K562 (cell line): ENCODE measurements at regions not wholly inside any gene's neighbourhood (a gene's known extent, or its start where the extent isn't known, plus 50 kb on each side); places are given as distances from the start of the nearest gene placed in this dataset.
A peak's percentile ranks its signal among the peaks of the same experiment; 100 is the strongest.
"Not testable (repeated sequence)": the region's sequence is repeated elsewhere in the genome, so short reads cannot be mapped to it uniquely, and the experiment has no call there.

Experiments
- ATAC-seq: fragments of 200-7000 bp; cut with Tn5 transposase; 3 replicates; pipeline ENCODE4 v1.9.1; 2020; ENCODE audit warnings: moderate library complexity
- BruUV-seq: library from RNA; stranded (reverse); fragments of 400-500 nt; replicated peaks from 2 replicates; lab custom pipeline; 2021; lab: Mats Ljungman, UMichigan
- CTCF ChIA-PET: fragments of 300-600 bp; formaldehyde crosslinking; extraction: SDS; loops from one replicate; lab custom pipeline; 2021; ENCODE audit warnings: low intra/inter-chr PET ratio; lab: Yijun Ruan, JAX
- POLR2A ChIA-PET: fragments of 300-600, 350-650 bp; sonication (Branson Sonifier 250); formaldehyde crosslinking; extraction: SDS; loops from one replicate; lab custom pipeline; 2021; ENCODE audit warnings: antibody characterized with exemption, inconsistent platforms; lab: Yijun Ruan, JAX
- DNase-seq, 4 experiments: peaks; one replicate each; pipeline versions ENCODE4 v3.0.0 to v3.0.0-alpha.2; 2011 to 2018; ENCODE audit warnings: low spot score in 3 of 4, mixed read lengths in 3 of 4; ENCODE audit errors: extremely low read depth in 1 of 4
- FAIRE-seq: peaks from 2 replicates; lab custom pipeline; 2011; peaks lifted over from hg19 to GRCh38; lab: Jason Lieb, UNC
- H2AFZ ChIP-seq: 2 replicates; pipeline ENCODE4 v1.6.0; 2011; ENCODE audit warnings: low read depth, low read length, control low read depth, inconsistent platforms
- H3K27ac ChIP-seq: fragments of 200-600 bp; 3 replicates; pipeline ENCODE4 v1.8.0; 2011; ENCODE audit warnings: low read depth, mild to moderate bottlenecking, control low read depth, inconsistent platforms, low read length, moderate library complexity, mixed read lengths; ENCODE audit errors: extremely low read depth
- H3K27me3 ChIP-seq, 2 experiments: fragments of 300-600 bp in 1 of 2; 2 replicates in 1 of 2; 3 replicates in 1 of 2; pipeline versions ENCODE4 v1.6.0 to v1.8.0; 2011; ENCODE audit warnings: inconsistent platforms in 2 of 2, low read length in 2 of 2, mild to moderate bottlenecking in 1 of 2, mixed read lengths in 1 of 2, moderate library complexity in 1 of 2; ENCODE audit not compliant: control insufficient read depth in 2 of 2, insufficient read depth in 2 of 2
- H3K36me3 ChIP-seq: fragments of 300-600 bp; 3 replicates; pipeline ENCODE4 v1.8.0; 2011; ENCODE audit warnings: mild to moderate bottlenecking, low read length, inconsistent platforms; ENCODE audit not compliant: control insufficient read depth, insufficient read depth
- H3K4me1 ChIP-seq, 2 experiments: fragments of 200-600 bp in 1 of 2; replicated peaks in 1 of 2; 2 replicates in 1 of 2; 3 replicates in 1 of 2; pipeline versions ENCODE4 v1.5.1 to v1.8.0; 2011; ENCODE audit warnings: inconsistent platforms in 2 of 2, low read length in 2 of 2, mild to moderate bottlenecking in 1 of 2, mixed read lengths in 1 of 2, moderate library complexity in 1 of 2; ENCODE audit not compliant: control insufficient read depth in 2 of 2, insufficient read depth in 2 of 2
- H3K4me2 ChIP-seq: 2 replicates; pipeline ENCODE4 v1.6.1; 2011; ENCODE audit warnings: low read length, control low read depth, inconsistent platforms, mixed read lengths; ENCODE audit not compliant: insufficient read depth
- H3K4me3 ChIP-seq: fragments of 200-600 bp; sonication (generic), shearing (Covaris generic); 2 replicates; pipeline ENCODE4 v1.5.1; 2016; ENCODE audit warnings: control low read depth, inconsistent platforms
- H3K79me2 ChIP-seq: fragments of 200-600 bp; 3 replicates; pipeline ENCODE4 v1.8.0; 2011; ENCODE audit warnings: low read length, inconsistent platforms; ENCODE audit not compliant: control insufficient read depth, insufficient read depth
- H3K9ac ChIP-seq, 2 experiments: 2 replicates each; pipeline versions ENCODE4 v1.6.0 to v1.6.1; 2011; ENCODE audit warnings: low read depth in 2 of 2, low read length in 2 of 2, control low read depth in 1 of 2, inconsistent platforms in 1 of 2, mild to moderate bottlenecking in 1 of 2, mixed read lengths in 1 of 2; ENCODE audit not compliant: insufficient read depth in 1 of 2
- H3K9me1 ChIP-seq: one replicate; pipeline ENCODE4 v1.6.0; 2011; ENCODE audit warnings: inconsistent platforms, mild to moderate bottlenecking, low read length, moderate library complexity; ENCODE audit not compliant: control insufficient read depth, insufficient read depth
- H3K9me3 ChIP-seq: replicated peaks from 2 replicates; pipeline ENCODE4 v1.5.1; 2011; ENCODE audit warnings: low read depth, low read length, inconsistent platforms; ENCODE audit not compliant: control insufficient read depth, insufficient read depth
- H4K20me1 ChIP-seq: replicated peaks from 2 replicates; pipeline ENCODE4 v1.6.1; 2011; ENCODE audit warnings: low read length, inconsistent platforms, mixed read lengths; ENCODE audit not compliant: control insufficient read depth, insufficient read depth
- MEIS2 ChIP-seq: fragments of 450-650 bp; IDR thresholded peaks from 2 replicates; pipeline ENCODE4 v1.6.1; 2014; ENCODE audit warnings: mild to moderate bottlenecking; ENCODE audit not compliant: partially characterized antibody
- SOX6 ChIP-seq: fragments of 450-650 bp; IDR thresholded peaks from 2 replicates; pipeline ENCODE4 v1.6.1; 2014; ENCODE audit warnings: mild to moderate bottlenecking
- ZNF384 ChIP-seq: IDR thresholded peaks from 2 replicates; pipeline ENCODE4 v1.6.1; 2012; ENCODE audit warnings: low read depth, low read length, improper control_type of control experiment
- WGBS: fragments of 100-300 bp; shearing (Covaris generic); methylation state at CpG from one replicate; pipeline ENCODE4 v1.1.6; 2016; ENCODE audit warnings: low coverage, mixed read lengths; ENCODE audit not compliant: insufficient coverage; ENCODE audit errors: missing lambda C conversion rate; 5-methylcytosine and 5-hydroxymethylcytosine counted together
- in situ Hi-C: fragments of 300-500 bp; cut with MboI; formaldehyde crosslinking; loops from 4 replicates; pipeline ENCODE4 v1.15.0; 2018; ENCODE audit warnings: inconsistent platforms, mixed read lengths
- intact Hi-C: fragments of 100-400 bp; cut with micrococcal nuclease; formaldehyde crosslinking; loops from 2 replicates; pipeline ENCODE4 v1.14.2; 2022
- TF ChIP-seq, protein P1 (sequence below), 2 experiments: IDR thresholded peaks in 1 of 2; conservative IDR thresholded peaks in 1 of 2; 2 replicates each; pipeline ENCODE4 v1.6.1; 2016; ENCODE audit warnings: low read depth in 2 of 2, mild to moderate bottlenecking in 1 of 2, missing compliant biosample characterization in 1 of 2, missing genetic modification characterization in 1 of 2, moderate library complexity in 1 of 2
- TF ChIP-seq, protein P2 (sequence below): fragments of 450-650 bp; IDR thresholded peaks from 2 replicates; pipeline ENCODE4 v1.6.1; 2016

DNA sequence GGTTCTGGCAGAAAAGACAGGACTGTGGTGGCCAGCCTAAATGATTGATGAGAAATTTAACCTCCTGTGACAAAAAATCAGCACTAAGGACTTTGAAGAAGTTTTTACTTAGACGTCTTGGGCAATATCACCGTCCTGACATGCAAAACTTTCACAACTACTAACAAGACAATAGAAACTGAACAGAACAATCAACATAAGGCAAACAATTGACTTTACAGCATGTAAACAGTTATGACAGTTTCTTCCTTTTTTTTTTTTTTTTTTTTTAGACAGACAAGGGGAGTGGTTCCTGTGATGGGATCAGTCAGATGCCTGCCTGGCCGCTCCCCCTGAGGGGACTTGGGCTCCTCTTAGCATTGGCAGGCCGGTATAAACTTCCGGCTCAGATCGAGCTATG lies 100.8 kb downstream of the ALG1L2 start:
- POLR2A ChIA-PET, H3K4me3 ChIP-seq, H3K4me1 ChIP-seq, H3K36me3 ChIP-seq, DNase-seq, H3K79me2 ChIP-seq, CTCF ChIA-PET, H3K27me3 ChIP-seq, in situ Hi-C loops, H3K9me1 ChIP-seq, FAIRE-seq, intact Hi-C loops, H2AFZ ChIP-seq, ATAC-seq, H3K9me3 ChIP-seq, BruUV-seq, H4K20me1 ChIP-seq: not testable (repeated sequence)
- peak overlapping the region in 1 of 2 experiments; percentile 78; a peak in 1 of 4 replicates for H3K9ac ChIP-seq
- H3K4me2 ChIP-seq: peak overlapping the region; percentile 80; the same call in 1 of the 2 replicates
- 3% methylated on average over 6 of the region's 6 CpGs for WGBS
- H3K27ac ChIP-seq: peak overlapping the region; percentile 82; the same call in 1 of the 3 replicates
- TF ChIP-seq MEIS2 (peak; percentile 49), SOX6 (peak; percentile 55), ZNF384 (peak; percentile 41; the same call in 1 of the 2 replicates)
- TF ChIP-seq, protein P1, sequence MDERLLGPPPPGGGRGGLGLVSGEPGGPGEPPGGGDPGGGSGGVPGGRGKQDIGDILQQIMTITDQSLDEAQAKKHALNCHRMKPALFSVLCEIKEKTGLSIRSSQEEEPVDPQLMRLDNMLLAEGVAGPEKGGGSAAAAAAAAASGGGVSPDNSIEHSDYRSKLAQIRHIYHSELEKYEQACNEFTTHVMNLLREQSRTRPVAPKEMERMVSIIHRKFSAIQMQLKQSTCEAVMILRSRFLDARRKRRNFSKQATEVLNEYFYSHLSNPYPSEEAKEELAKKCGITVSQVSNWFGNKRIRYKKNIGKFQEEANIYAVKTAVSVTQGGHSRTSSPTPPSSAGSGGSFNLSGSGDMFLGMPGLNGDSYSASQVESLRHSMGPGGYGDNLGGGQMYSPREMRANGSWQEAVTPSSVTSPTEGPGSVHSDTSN (CRISPR knock-in tag; IDR thresholded peaks at IDR 0.05; ENCODE audit: low read depth): not testable (repeated sequence)
- TF ChIP-seq, protein P1 (tag; conservative IDR thresholded peaks at IDR 0.05; ENCODE audit: low read depth): 0 out of 2 replicates have a peak, but pooled peaks have one; percentile 42
- TF ChIP-seq, protein P2, sequence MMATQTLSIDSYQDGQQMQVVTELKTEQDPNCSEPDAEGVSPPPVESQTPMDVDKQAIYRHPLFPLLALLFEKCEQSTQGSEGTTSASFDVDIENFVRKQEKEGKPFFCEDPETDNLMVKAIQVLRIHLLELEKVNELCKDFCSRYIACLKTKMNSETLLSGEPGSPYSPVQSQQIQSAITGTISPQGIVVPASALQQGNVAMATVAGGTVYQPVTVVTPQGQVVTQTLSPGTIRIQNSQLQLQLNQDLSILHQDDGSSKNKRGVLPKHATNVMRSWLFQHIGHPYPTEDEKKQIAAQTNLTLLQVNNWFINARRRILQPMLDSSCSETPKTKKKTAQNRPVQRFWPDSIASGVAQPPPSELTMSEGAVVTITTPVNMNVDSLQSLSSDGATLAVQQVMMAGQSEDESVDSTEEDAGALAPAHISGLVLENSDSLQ: peak; percentile 36
